ENCODE measurements at regions not wholly inside any gene's neighbourhood (a gene's known extent, or its start where the extent isn't known, plus 50 kb on each side); places are given as distances from the start of the nearest gene placed in this dataset.

GRCh38 chr20:57069442-57069841 is 197.0 kb downstream of the BMP7 start:
- TF ChIP-seq POLR2A (IDR thresholded peaks at IDR 0.05; ENCODE audit: low read depth, low read length), result no peak
- no peak for TF ChIP-seq TAF1 (IDR thresholded peaks at IDR 0.05; ENCODE audit: borderline replicate concordance, low read depth, low read length)
- TF ChIP-seq POLR2AphosphoS5 (IDR thresholded peaks at IDR 0.05; ENCODE audit: low read depth, low read length), result no peak
